Common myeloid progenitor, CD34-positive (primary cell): ENCODE measurements at regions not wholly inside any gene's neighbourhood (a gene's known extent, or its start where the extent isn't known, plus 50 kb on each side); places are given as distances from the start of the nearest gene placed in this dataset.

Experiments
- CTCF ChIA-PET: fragments of 350-600 bp; sonication (Branson Sonifier 250); formaldehyde crosslinking; loops from one replicate; lab custom pipeline; 2021; ENCODE audit warnings: antibody characterized with exemption; lab: Charles Lee
- POLR2A ChIA-PET: fragments of 350-600 bp; sonication (Branson Sonifier 250); formaldehyde crosslinking; loops from one replicate; lab custom pipeline; 2021; ENCODE audit warnings: antibody characterized with exemption; lab: Charles Lee
- DNase-seq, 3 donors: peaks; one replicate each; pipeline versions ENCODE4 v3.0.0 to v3.0.0-alpha.2; 2013
- H3K27ac ChIP-seq, 2 experiments: 1 replicate in 1 of 2; 2 replicates in 1 of 2; pipeline ENCODE4 v1.7.0; 2013; ENCODE audit warnings: inconsistent platforms in 2 of 2, low read length in 2 of 2, mild to moderate bottlenecking in 2 of 2, low read depth in 1 of 2, moderate library complexity in 1 of 2; ENCODE audit not compliant: severe bottlenecking in 2 of 2, insufficient read depth in 1 of 2, poor library complexity in 1 of 2
- H3K27me3 ChIP-seq, 5 experiments: replicated peaks in 2 of 5; 1 replicate in 3 of 5; 2 replicates in 2 of 5; pipeline versions ENCODE4 v1.6.1 to v1.7.0; 2013; ENCODE audit warnings: low read length in 4 of 5, mild to moderate bottlenecking in 2 of 5, moderate library complexity in 2 of 5, inconsistent platforms in 1 of 5; ENCODE audit not compliant: insufficient read depth in 5 of 5, control insufficient read depth in 4 of 5
- H3K36me3 ChIP-seq, 4 experiments: 1 replicate in 2 of 4; 2 replicates in 2 of 4; pipeline versions ENCODE4 v1.6.1 to v1.7.0; 2013; ENCODE audit warnings: low read length in 3 of 4, control low read depth in 1 of 4, mild to moderate bottlenecking in 1 of 4; ENCODE audit not compliant: control insufficient read depth in 4 of 4, insufficient read depth in 4 of 4
- H3K4me1 ChIP-seq, 4 experiments: 1 replicate in 3 of 4; 2 replicates in 1 of 4; pipeline versions ENCODE4 v1.6.1 to v1.7.1; 2013; ENCODE audit warnings: low read length in 3 of 4, mild to moderate bottlenecking in 3 of 4, control low read depth in 1 of 4, inconsistent platforms in 1 of 4, moderate library complexity in 1 of 4; ENCODE audit not compliant: control insufficient read depth in 4 of 4, insufficient read depth in 4 of 4; ENCODE audit errors: control extremely low read depth in 1 of 4
- H3K4me3 ChIP-seq, 7 experiments: 1 replicate in 4 of 7; 2 replicates in 3 of 7; pipeline versions ENCODE4 v1.5.1 to v1.7.0; 2013; ENCODE audit warnings: mild to moderate bottlenecking in 7 of 7, low read length in 6 of 7, moderate library complexity in 6 of 7, inconsistent platforms in 2 of 7, low read depth in 2 of 7, control low read depth in 1 of 7; ENCODE audit not compliant: insufficient read depth in 4 of 7, control insufficient read depth in 1 of 7; ENCODE audit errors: extremely low read depth in 1 of 7
- H3K9me3 ChIP-seq, 5 experiments: 1 replicate in 4 of 5; 2 replicates in 1 of 5; pipeline versions ENCODE4 v1.6.1 to v1.7.1; 2013; ENCODE audit warnings: low read length in 4 of 5, mild to moderate bottlenecking in 2 of 5, inconsistent platforms in 1 of 5, low read depth in 1 of 5, moderate library complexity in 1 of 5; ENCODE audit not compliant: control insufficient read depth in 4 of 5, insufficient read depth in 2 of 5; ENCODE audit errors: control extremely low read depth in 1 of 5
- WGBS: methylation state at CpG from one replicate; pipeline ENCODE4 v1.1.5; 2013; ENCODE audit not compliant: insufficient coverage; 5-methylcytosine and 5-hydroxymethylcytosine counted together

GRCh38 chr1:83520797-83521196 lies 478.1 kb downstream of the TTLL7 start:
- POLR2A ChIA-PET: interaction anchor here (0.7 kb wide), 1 partner anchor 88 kb away, joined by 4 read pairs; no protein-coding TSS in a partner anchor
- no CpG with 5 or more reads among the region's 1 CpG for WGBS
- CTCF ChIA-PET: no interaction called here

GRCh38 chr1:83516369-83516768 lies 482.6 kb downstream of the TTLL7 start:
- no peaks in the 10 kb centered on the region for H3K36me3 ChIP-seq
- ChIA-PET POLR2A (no interaction called here), CTCF (no interaction called here)
- no peaks in the 10 kb centered on the region for H3K27me3 ChIP-seq
- H3K4me1 ChIP-seq: no peaks in the 10 kb centered on the region
- H3K4me3 ChIP-seq: no peak overlapping the region
- H3K9me3 ChIP-seq: no peaks in the 10 kb centered on the region
- 100% methylated on average over 2 of the region's 2 CpGs for WGBS
- no peak for DNase-seq
- no peak overlapping the region for H3K27ac ChIP-seq

More at GRCh38 chr1:83520797-83521196, 478.1 kb downstream of the TTLL7 start:
- Histone ChIP-seq H3K36me3 (no peaks in the 10 kb centered on the region), H3K9me3 (no peaks in the 10 kb centered on the region), H3K27ac (no peak overlapping the region), H3K4me1 (no peaks in the 10 kb centered on the region), H3K27me3 (no peaks in the 10 kb centered on the region), H3K4me3 (no peak overlapping the region)
- DNase-seq: no peak

GRCh38 chr1:83515578-83516154 lies 483.3 kb downstream of the TTLL7 start:
- no peak for DNase-seq
- H3K9me3 ChIP-seq: no peaks in the 10 kb centered on the region
- H3K27ac ChIP-seq: no peak overlapping the region
- ChIA-PET POLR2A (no interaction called here), CTCF (no interaction called here)
- 92% methylated on average over 2 of the region's 6 CpGs for WGBS
- H3K4me3 ChIP-seq: no peak overlapping the region
- no peaks in the 10 kb centered on the region for H3K4me1 ChIP-seq
- no peaks in the 10 kb centered on the region for H3K36me3 ChIP-seq
- no peaks in the 10 kb centered on the region for H3K27me3 ChIP-seq

GRCh38 chr1:83512373-83513193 lies 486.3 kb downstream of the TTLL7 start:
- DNase-seq: no peak
- no peak overlapping the region for H3K27ac ChIP-seq
- POLR2A ChIA-PET: no interaction called here
- H3K9me3 ChIP-seq: no peaks in the 10 kb centered on the region
- no peaks in the 10 kb centered on the region for H3K36me3 ChIP-seq
- H3K4me1 ChIP-seq: peaks cover 0 to 19% (median 6%) of the 10 kb centered on the region in 4 experiments
- no peak overlapping the region for H3K4me3 ChIP-seq
- no peaks in the 10 kb centered on the region for H3K27me3 ChIP-seq
- CTCF ChIA-PET: no interaction called here
- WGBS: 100% methylated on average over 1 of the region's 2 CpGs

GRCh38 chr1:83511146-83511726 lies 487.7 kb downstream of the TTLL7 start:
- POLR2A ChIA-PET: no interaction called here
- H3K9me3 ChIP-seq: no peaks in the 10 kb centered on the region
- no peak overlapping the region for H3K27ac ChIP-seq
- CTCF ChIA-PET: no interaction called here
- no peaks in the 10 kb centered on the region for H3K36me3 ChIP-seq
- 100% methylated on average over 1 of the region's 2 CpGs for WGBS
- H3K27me3 ChIP-seq: no peaks in the 10 kb centered on the region
- DNase-seq: no peak
- H3K4me1 ChIP-seq: peaks cover 0 to 21% (median 6%) of the 10 kb centered on the region in 4 experiments
- no peak overlapping the region for H3K4me3 ChIP-seq

GRCh38 chr1:83509301-83509781 lies 489.6 kb downstream of the TTLL7 start:
- Histone ChIP-seq H3K9me3 (no peaks in the 10 kb centered on the region), H3K27me3 (no peaks in the 10 kb centered on the region), H3K36me3 (no peaks in the 10 kb centered on the region), H3K27ac (no peak overlapping the region), H3K4me3 (no peak overlapping the region), H3K4me1 (peaks cover 0 to 21% (median 6%) of the 10 kb centered on the region in 4 experiments)
- CTCF ChIA-PET: no interaction called here
- no peak for DNase-seq
- 100% methylated on average over 2 of the region's 2 CpGs for WGBS
- POLR2A ChIA-PET: no interaction called here
